ENCODE measurements at regions not wholly inside any gene's neighbourhood (a gene's known extent, or its start where the extent isn't known, plus 50 kb on each side); places are given as distances from the start of the nearest gene placed in this dataset.

DNA sequence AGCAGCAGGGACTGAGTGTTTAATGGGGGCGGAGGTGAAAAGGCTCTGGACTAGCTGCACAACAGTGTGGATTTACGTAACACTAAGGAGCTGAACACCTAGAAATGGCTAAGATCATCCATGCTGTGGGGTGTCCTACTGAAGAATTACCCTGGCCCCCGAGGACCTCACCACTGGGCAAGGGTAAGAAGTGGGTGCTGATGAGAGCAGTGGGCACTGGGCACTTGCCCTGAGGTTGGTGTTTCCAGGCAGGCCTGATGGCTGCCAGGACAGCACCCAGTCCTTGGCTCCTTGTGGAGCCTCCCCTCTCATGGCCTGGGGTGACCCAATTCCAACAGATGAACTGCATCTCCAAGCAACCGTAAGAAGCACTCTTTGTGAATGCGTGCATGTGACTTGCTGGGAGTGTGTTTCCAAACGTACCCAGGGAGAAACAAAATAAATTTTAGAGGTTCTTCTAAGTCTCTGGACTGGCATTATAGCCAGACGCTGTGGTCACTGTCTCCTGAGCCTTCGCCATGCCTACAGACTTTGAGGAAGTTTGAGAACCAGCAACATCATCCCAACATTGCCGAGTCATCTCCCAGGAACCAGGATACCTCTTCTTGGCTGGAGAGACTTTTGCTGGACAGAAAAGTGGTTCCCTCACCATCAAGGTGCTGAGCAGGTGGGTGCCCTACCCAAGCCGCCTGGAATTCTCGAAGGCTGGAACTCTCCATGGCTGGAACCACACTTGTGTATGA is 245.9 kb downstream of the ERMARD start:
- H3K9me3 ChIP-seq (ENCODE audit: low read depth, low read length), result no peaks in the 10 kb centered on the region
- no peak overlapping the region for H3K4me3 ChIP-seq (ENCODE audit: low read length)
- H3K4me1 ChIP-seq (ENCODE audit: insufficient read depth, low read length), result peaks cover 27% of the 10 kb centered on the region

DNA sequence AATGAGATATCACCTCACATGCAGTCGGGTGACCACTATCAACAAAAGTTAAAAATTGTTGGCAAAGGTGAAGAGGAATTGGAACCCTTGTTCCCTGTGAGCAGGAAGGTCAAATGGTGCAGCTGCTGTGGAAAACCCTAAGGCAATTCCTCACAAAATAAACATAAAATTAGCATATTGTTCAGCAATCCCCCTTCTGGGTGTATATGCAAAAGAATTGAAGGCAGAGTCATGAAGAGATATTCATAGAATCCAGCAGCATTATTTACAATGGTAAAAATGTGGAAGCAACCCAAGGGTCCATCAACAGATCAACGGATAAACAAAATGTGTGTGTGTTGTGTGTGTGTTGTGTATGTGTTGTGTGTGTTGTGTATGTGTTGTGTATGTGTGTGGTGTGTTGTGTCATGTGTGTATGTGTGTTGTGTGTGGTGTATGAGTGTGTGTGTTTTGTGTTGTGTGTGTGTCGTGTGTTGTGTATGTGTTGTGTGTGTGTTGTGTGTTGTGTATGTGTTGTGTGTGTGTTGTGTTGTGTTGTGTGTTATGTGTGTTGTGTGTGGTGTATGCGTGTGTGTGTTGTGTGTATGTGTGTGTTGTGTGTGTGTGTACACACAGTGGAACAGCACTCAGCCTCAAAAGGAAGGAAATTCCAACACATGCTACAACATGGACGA is 245.1 kb downstream of the ERMARD start:
- no peak overlapping the region for H3K4me3 ChIP-seq (ENCODE audit: low read length)
- H3K27me3 ChIP-seq (ENCODE audit: insufficient read depth, low read length), result no peaks in the 10 kb centered on the region
- H3K9me3 ChIP-seq (ENCODE audit: low read depth, low read length), result no peaks in the 10 kb centered on the region
- H3K4me1 ChIP-seq (ENCODE audit: insufficient read depth, low read length), result peaks cover 32% of the 10 kb centered on the region

More for the DNA sequence above, 245.9 kb downstream of the ERMARD start:
- no peaks in the 10 kb centered on the region for H3K27me3 ChIP-seq (ENCODE audit: insufficient read depth, low read length)

DNA sequence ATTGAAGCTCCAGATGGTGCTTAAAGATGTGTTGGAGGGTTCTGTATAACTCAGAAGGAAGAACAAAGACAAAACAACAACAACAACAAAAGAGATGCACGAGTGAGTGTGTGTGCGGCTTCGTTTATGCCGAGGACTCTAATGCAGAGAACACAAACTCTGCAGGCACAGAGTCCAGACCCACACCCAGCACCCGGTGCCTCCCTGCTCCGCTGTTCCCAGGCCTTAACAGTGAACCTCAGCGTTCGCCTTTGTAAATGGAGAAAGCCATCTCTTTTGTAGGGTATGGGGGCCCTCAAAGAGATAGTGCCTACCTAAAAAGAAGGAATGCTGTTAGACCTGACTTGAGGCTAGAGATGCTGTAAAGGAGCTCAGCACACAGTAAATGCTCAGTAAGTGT is 243.3 kb downstream of the ERMARD start:
- Histone ChIP-seq H3K9me3 (ENCODE audit: low read depth, low read length) (no peaks in the 10 kb centered on the region), H3K4me3 (ENCODE audit: low read length) (no peak overlapping the region), H3K27me3 (ENCODE audit: insufficient read depth, low read length) (no peaks in the 10 kb centered on the region), H3K4me1 (ENCODE audit: insufficient read depth, low read length) (peaks cover 44% of the 10 kb centered on the region)

DNA sequence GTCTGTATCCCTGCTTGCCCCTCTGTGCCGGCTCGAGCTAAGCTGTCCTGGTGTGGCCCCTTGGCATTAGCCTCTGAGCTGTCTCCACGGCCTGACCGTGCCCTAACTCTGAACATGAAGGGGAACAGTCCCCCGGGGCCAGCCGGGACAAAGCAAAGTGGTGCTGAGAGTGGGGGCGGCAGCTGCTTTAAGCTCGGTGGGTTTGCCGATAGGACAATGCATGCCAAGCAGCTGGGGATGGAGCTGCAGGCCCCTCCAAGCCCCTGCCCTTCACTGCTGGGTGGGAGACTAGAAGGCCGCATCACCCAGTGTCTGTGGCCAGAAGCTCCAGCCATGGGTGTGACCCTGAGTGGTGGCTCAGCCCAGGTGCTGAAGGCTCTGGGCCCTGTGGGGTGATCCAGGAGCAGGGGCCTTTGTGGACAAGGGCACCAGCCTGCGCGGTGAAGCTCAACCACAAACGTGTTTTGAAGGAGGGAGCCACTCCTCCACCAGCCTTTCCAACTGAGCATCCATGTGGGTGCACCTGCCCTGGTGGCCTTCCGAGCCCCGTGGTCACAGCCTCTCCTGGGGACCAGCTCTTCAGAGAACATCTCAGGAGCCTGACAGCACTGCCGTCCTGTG is 242.5 kb downstream of the ERMARD start:
- Histone ChIP-seq H3K9me3 (ENCODE audit: low read depth, low read length) (no peaks in the 10 kb centered on the region), H3K27me3 (ENCODE audit: insufficient read depth, low read length) (no peaks in the 10 kb centered on the region), H3K4me3 (ENCODE audit: low read length) (no peak overlapping the region), H3K4me1 (ENCODE audit: insufficient read depth, low read length) (peaks cover 51% of the 10 kb centered on the region)

DNA sequence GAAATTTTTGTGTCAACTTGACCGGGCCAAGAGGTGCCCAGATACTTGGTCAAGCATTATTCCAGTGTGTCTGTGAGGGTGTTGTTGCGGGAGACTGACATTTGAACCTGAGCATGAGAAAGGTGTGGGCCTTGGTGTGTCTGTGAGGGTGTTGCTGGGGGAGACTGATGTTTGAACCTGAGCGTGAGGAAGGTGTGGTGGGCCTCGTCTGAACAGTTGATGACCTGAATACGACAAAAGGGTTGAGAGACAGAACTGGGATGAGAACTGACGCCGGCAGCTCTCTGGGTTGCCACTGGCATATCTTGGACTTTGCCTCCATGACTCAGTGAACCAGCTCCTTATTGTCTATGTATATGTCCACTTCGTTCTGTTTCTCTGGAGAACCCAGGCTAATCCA is 240.5 kb downstream of the ERMARD start:
- Histone ChIP-seq H3K4me1 (ENCODE audit: insufficient read depth, low read length) (peaks cover 35% of the 10 kb centered on the region), H3K27me3 (ENCODE audit: insufficient read depth, low read length) (no peaks in the 10 kb centered on the region), H3K9me3 (ENCODE audit: low read depth, low read length) (no peaks in the 10 kb centered on the region), H3K4me3 (ENCODE audit: low read length) (no peak overlapping the region)

DNA sequence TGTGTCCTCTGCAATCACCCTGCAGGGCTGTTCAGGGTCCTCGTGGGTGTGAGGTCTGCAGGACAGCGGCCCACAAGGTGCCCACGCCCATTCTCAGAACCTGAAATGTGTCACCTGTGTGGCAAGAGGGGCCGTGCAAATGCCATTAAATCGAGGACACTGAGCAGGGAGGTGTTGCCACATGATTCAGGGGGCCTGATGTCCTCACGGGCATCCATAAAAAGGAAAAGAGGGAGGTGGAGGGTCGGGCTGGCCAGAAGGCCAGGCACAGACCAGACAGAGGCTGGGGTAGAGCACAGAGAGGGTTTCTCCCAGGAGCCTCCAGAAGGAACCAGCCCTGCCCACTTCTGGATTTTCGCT is 239.6 kb downstream of the ERMARD start:
- no peaks in the 10 kb centered on the region for H3K9me3 ChIP-seq (ENCODE audit: low read depth, low read length)
- H3K4me1 ChIP-seq (ENCODE audit: insufficient read depth, low read length), result peaks cover 31% of the 10 kb centered on the region
- H3K4me3 ChIP-seq (ENCODE audit: low read length), result no peak overlapping the region
- no peaks in the 10 kb centered on the region for H3K27me3 ChIP-seq (ENCODE audit: insufficient read depth, low read length)

DNA sequence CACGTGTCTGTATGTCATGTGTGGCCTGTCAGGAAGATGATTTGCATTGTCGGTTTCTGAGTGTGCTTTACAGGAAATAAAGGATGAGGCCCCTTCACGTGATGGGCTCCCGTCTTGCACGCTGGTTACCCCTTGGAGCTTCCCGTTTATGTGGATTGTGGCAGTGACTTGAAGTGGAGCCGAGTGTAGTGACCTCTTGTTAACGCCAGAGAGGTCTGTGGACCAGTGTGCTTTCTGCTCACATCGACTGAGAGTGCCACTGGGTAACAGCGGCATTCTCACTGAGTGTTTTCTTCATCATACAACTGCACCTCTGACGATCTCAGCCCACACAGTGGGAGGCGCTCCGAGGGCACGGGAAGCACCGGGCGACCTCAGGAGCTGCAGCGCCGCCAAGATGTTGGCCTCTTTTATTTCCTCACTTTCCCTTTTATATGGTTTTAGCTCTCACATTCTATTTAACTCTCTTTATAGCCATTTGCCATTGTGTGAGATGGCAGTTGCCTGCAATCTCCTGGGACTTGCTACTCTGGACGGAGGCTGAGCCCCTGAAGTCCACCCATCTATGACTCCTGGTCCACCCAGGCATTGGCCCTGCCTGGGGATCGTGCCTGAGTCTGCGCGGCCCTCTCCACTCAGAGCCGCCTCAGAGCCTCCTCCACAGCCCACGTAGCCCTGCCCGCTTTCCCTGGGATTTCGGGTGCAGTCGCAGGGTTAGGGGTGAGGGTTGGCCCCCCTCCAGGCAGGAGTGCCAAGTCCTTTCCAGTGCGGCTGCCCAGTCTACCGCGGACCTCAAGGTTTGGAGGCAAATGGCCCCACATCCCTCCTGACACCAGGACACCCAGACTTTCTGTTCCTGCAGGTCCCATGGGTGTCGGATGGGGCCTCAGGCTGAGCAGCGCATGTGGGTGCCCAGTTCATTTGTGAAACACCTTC is 238.9 kb downstream of the ERMARD start:
- H3K4me3 ChIP-seq (ENCODE audit: low read length), result no peak overlapping the region
- H3K9me3 ChIP-seq (ENCODE audit: low read depth, low read length), result no peaks in the 10 kb centered on the region
- H3K27me3 ChIP-seq (ENCODE audit: insufficient read depth, low read length), result no peaks in the 10 kb centered on the region

DNA sequence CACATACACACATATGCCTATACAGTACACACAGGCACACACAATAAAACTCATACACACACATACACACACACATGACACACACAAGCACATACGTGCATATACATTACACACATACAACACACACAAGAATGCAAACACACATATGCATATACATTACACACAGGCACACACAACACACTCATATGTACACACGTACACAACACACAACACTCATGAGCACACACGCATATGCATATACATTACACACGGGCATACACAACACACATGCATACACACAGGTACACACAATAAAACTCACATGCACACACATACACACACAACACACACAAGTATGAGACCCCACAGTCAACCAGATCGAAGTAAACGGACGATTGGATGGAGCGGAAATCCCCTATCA is 238.2 kb downstream of the ERMARD start:
- Histone ChIP-seq H3K4me3 (ENCODE audit: low read length) (no peak overlapping the region), H3K27me3 (ENCODE audit: insufficient read depth, low read length) (no peaks in the 10 kb centered on the region), H3K4me1 (ENCODE audit: insufficient read depth, low read length) (peaks cover 31% of the 10 kb centered on the region), H3K9me3 (ENCODE audit: low read depth, low read length) (no peaks in the 10 kb centered on the region)

More for the DNA sequence above, 238.9 kb downstream of the ERMARD start:
- H3K4me1 ChIP-seq (ENCODE audit: insufficient read depth, low read length), result peaks cover 31% of the 10 kb centered on the region

DNA sequence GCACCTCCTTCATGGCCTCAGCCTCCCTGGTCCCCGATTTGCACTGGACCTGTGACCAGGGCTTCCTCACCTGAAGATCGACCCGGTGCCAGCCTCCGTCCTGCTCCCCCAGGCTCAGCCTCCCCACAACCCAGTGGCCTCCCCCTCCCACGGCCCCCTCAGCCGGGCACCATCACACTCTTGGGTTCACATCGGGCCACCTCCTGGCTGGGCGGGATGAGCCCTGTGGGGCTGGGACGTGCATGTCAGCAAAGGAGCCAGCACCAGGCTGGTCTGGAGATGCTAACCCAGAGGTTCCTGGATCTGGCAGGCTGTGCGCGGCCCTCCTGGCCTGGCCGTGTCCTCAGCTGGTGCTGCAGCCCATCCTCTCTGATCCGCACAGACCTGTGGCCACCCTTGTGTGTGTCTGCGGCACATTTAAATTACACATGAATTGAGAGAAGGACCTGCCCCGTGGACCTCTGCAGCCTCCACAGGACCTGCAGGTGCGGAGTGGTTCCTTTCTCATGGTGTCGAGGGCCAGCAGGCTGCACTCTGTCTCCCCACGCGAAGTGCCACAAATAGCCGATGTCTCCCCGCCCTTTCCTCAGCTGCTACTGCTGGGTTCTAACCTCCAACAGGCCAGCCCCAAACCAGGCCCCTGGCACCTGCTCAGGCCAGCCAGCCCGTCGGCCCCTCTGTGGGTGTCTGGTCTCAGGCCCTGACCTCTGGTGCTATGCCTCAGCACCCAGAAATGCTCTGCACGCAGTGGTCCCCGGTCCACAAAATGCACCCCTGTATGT is 237.5 kb downstream of the ERMARD start:
- Histone ChIP-seq H3K4me3 (ENCODE audit: low read length) (no peak overlapping the region), H3K4me1 (ENCODE audit: insufficient read depth, low read length) (peaks cover 31% of the 10 kb centered on the region), H3K9me3 (ENCODE audit: low read depth, low read length) (no peaks in the 10 kb centered on the region), H3K27me3 (ENCODE audit: insufficient read depth, low read length) (no peaks in the 10 kb centered on the region)

DNA sequence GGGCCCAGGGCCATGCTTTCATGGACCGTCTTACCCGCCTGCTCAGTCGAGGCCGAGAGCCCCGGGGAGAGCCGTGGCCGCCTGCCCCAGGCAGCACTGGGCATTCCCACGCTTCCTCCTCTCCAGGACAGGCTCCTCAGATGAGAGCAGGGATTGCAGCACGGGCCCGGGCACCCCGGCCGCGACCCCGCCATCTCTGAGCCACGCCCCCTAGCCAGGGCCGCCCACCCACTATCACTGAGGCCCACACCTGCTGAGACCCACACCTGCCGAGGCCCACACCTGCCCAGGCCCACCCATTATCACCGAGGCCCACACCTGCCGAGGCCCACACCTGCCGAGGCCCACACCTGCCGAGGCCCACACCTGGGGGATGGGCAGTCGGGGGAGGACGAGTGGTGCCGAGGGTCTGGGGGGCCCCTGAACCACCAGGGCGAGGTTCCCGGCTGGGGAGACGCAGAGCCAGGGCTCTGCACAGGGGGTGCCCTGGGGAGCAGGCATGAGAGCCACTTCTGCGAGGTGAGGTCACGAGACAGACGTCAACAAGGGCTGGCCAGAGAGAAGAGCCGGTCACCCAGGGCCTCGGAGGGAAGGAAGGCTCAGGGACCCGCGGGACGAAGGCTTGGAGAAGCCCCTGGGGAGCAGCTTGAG is 235.6 kb downstream of the ERMARD start:
- peaks cover 21% of the 10 kb centered on the region for H3K4me1 ChIP-seq (ENCODE audit: insufficient read depth, low read length)
- H3K27me3 ChIP-seq (ENCODE audit: insufficient read depth, low read length), result no peaks in the 10 kb centered on the region
- no peak overlapping the region for H3K4me3 ChIP-seq (ENCODE audit: low read length)
- no peaks in the 10 kb centered on the region for H3K9me3 ChIP-seq (ENCODE audit: low read depth, low read length)

DNA sequence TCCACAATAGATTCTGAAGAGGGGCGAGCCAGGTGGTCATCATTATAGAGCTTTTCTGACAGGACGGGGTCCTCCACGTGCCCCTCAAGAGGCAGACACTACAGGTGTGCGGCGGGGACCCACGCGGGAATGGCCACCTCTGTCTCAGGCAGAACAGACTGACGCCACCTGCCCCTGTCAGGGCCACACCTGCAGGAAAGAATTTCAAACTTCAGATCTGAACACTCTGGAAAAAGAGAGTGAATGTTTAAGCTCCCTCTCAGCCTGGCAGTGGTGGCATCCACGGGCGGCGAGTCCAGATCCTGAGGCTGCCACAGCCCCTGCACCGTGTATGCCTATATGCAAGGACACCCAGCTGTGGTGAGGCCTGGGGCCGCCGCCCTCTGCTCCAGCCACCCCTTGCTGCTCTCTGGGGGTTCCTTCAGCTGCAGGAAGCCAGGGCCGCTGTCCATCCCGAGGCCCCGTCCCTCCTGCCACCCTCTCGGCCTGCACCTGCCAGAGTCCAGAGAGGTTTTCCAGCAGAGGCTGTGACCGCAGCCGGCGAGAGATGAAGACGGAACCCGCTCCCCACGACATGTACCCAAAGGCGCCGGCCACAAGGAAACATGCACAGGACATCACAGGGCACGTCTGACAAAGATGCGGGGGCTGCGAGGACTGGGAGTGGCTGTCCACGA is 234.9 kb downstream of the ERMARD start:
- Histone ChIP-seq H3K27me3 (ENCODE audit: insufficient read depth, low read length) (no peaks in the 10 kb centered on the region), H3K9me3 (ENCODE audit: low read depth, low read length) (no peaks in the 10 kb centered on the region), H3K4me3 (ENCODE audit: low read length) (no peak overlapping the region), H3K4me1 (ENCODE audit: insufficient read depth, low read length) (peaks cover 20% of the 10 kb centered on the region)

DNA sequence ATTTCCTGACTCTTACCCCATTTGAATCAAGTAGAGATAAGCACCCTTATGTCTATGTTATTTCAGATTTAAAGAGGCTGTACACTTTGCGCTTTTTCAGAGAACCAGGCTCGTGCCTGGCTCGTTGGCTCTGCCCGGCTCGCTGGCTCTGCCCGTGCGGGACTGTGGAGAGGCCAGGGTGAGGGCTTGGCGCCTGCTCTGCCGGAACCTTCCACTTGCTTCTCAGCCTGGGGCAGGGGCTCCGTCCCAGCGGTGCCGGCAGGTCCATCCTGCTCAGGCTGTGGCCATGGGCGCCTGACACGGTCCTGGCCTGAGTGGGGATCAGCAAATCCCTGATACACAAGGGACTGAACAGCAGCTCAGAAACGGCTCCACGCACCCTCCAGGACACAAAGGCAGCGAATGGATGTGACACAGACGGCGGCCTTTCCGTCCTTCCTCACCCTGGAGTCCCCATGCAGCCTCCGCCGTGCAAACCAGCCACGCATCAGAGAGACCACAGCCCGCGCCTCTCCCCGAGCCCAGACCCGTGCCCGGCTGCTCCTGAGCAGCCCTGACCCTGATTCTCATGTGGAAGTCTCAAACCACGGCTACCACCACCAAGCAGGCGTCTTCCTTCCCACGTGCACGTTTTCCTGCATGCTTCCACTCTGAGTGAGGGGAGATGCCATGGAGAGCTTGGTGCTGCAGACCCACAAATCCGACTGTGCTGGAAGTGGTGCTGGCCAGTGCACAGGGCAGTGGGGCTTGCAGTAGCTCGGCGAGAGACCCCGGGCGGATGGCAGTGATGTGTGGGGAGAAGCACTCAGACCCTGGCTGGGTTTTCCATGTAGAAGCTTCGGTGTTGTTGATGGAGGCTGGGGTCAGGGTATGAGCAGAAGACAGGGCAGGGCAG is 233.9 kb downstream of the ERMARD start:
- Histone ChIP-seq H3K4me3 (ENCODE audit: low read length) (no peak overlapping the region), H3K27me3 (ENCODE audit: insufficient read depth, low read length) (no peaks in the 10 kb centered on the region), H3K9me3 (ENCODE audit: low read depth, low read length) (no peaks in the 10 kb centered on the region), H3K4me1 (ENCODE audit: insufficient read depth, low read length) (peaks cover 14% of the 10 kb centered on the region)

Data from mononuclear cell (primary cell).